ENCODE measurements at regions not wholly inside any gene's neighbourhood (a gene's known extent, or its start where the extent isn't known, plus 50 kb on each side); places are given as distances from the start of the nearest gene placed in this dataset.

DNA sequence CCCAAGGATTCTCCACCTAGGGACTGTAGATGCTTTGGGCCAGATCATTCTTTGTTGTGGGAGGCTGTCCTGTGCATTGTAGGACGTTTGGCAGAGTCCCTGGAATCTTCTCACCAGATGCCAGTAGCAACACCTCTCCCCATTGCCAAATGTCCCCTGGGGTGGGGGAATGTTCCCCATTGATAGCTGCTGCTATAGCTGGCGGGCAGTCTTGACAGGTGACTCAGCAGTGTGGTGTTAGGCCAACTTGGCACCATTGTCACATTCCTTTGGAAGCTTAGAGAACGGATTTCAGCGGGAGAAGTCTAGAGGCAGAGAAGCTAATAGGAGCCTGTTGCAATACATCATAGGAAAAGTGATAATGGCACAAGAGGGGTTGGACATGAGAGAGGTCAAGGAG is 495.7 kb upstream of the SMIM21 start:
- intact Hi-C loops (cut with micrococcal nuclease; ENCODE audit: unreplicated experiment): no loop called here
- Mint-ChIP-seq H3K4me1 (ENCODE audit: low read depth, unreplicated experiment) (peaks cover 19% of the 10 kb centered on the region), H3K27ac (ENCODE audit: unreplicated experiment) (peak overlapping the region; percentile 6), H3K4me3 (ENCODE audit: low read depth, unreplicated experiment) (no peak overlapping the region), H3K27me3 (ENCODE audit: unreplicated experiment) (no peaks in the 10 kb centered on the region), H3K9me3 (ENCODE audit: low read depth, unreplicated experiment) (peaks cover 9% of the 10 kb centered on the region), H3K36me3 (ENCODE audit: insufficient read depth, unreplicated experiment) (no peaks in the 10 kb centered on the region)
- no TSS peak for BruUV-seq (replicated peaks)
- peak; percentile 6 for DNase-seq
- CTCF ChIA-PET: interaction anchor here (0.6 kb wide), 1 partner anchor 463 kb away, joined by 3 read pairs; no protein-coding TSS in a partner anchor
- TF ChIP-seq, protein P1, sequence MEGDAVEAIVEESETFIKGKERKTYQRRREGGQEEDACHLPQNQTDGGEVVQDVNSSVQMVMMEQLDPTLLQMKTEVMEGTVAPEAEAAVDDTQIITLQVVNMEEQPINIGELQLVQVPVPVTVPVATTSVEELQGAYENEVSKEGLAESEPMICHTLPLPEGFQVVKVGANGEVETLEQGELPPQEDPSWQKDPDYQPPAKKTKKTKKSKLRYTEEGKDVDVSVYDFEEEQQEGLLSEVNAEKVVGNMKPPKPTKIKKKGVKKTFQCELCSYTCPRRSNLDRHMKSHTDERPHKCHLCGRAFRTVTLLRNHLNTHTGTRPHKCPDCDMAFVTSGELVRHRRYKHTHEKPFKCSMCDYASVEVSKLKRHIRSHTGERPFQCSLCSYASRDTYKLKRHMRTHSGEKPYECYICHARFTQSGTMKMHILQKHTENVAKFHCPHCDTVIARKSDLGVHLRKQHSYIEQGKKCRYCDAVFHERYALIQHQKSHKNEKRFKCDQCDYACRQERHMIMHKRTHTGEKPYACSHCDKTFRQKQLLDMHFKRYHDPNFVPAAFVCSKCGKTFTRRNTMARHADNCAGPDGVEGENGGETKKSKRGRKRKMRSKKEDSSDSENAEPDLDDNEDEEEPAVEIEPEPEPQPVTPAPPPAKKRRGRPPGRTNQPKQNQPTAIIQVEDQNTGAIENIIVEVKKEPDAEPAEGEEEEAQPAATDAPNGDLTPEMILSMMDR (IDR thresholded peaks at IDR 0.05; ENCODE audit: unreplicated experiment): no peak

DNA sequence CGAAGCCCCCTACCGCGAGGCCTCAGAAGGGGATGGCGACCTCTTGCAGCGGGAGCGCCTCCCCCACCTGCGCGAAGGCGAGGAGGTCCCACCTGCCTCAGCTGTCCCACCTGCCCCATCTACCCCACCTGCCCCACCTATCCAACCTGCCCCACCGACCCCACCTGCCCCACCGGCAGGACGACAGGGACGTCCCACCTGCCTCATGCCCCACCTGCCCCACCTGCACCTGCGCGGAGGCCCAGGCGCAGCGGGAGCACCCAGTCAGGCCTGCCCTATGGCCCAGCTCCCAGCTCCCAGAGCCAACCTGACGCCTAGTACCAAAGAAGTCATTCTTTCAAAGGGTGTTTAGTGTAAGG is 489.1 kb upstream of the SMIM21 start:
- H3K9me3 Mint-ChIP-seq (ENCODE audit: low read depth, unreplicated experiment): peaks cover 4% of the 10 kb centered on the region
- no peaks in the 10 kb centered on the region for H3K36me3 Mint-ChIP-seq (ENCODE audit: insufficient read depth, unreplicated experiment)
- H3K4me3 Mint-ChIP-seq (ENCODE audit: low read depth, unreplicated experiment): no peak overlapping the region
- no TSS peak for BruUV-seq (replicated peaks)
- CTCF ChIA-PET: no interaction called here
- no peaks in the 10 kb centered on the region for H3K27me3 Mint-ChIP-seq (ENCODE audit: unreplicated experiment)
- no peak for DNase-seq
- H3K4me1 Mint-ChIP-seq (ENCODE audit: low read depth, unreplicated experiment): no peaks in the 10 kb centered on the region
- H3K27ac Mint-ChIP-seq (ENCODE audit: unreplicated experiment): no peak overlapping the region
- intact Hi-C loops (cut with micrococcal nuclease; ENCODE audit: unreplicated experiment): no loop called here
- TF ChIP-seq, protein P1 (IDR thresholded peaks at IDR 0.05; ENCODE audit: unreplicated experiment): no peak

- CTCF ChIA-PET: no interaction called here
- intact Hi-C loops (cut with micrococcal nuclease; ENCODE audit: unreplicated experiment): no loop called here
- no peaks in the 10 kb centered on the region for H3K27me3 Mint-ChIP-seq (ENCODE audit: unreplicated experiment)
- no peak overlapping the region for H3K4me3 Mint-ChIP-seq (ENCODE audit: low read depth, unreplicated experiment)
- H3K9me3 Mint-ChIP-seq (ENCODE audit: low read depth, unreplicated experiment): peaks cover 4% of the 10 kb centered on the region
- H3K27ac Mint-ChIP-seq (ENCODE audit: unreplicated experiment): no peak overlapping the region
- DNase-seq: no peak
- no TSS peak for BruUV-seq (replicated peaks)
- TF ChIP-seq, protein P1 (IDR thresholded peaks at IDR 0.05; ENCODE audit: unreplicated experiment): no peak
- H3K4me1 Mint-ChIP-seq (ENCODE audit: low read depth, unreplicated experiment): no peaks in the 10 kb centered on the region
- H3K36me3 Mint-ChIP-seq (ENCODE audit: insufficient read depth, unreplicated experiment): no peaks in the 10 kb centered on the region
Measured at GRCh38 chr18:75915941-75916623, 488.6 kb upstream of the SMIM21 start.

DNA sequence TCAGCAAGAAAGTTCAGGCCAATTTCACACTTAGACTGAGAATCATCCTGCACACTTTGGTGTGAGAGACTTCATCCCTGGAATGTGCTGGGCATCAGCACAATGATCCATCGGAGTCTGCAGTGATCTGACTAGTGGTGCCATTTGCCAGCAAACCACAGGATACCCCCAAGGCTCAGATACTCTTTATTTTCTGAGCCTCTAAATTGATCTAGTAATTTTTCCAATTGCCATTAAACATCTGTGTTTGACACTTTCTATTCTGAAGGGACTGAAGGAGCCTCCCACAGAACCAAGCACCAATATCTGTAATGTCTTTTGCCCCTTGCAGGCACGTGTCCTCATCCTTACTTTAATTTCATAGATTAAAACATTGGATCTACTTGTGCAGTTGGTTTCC is 485.3 kb upstream of the SMIM21 start:
- TF ChIP-seq, protein P1 (IDR thresholded peaks at IDR 0.05; ENCODE audit: unreplicated experiment): no peak
- no peaks in the 10 kb centered on the region for H3K9me3 Mint-ChIP-seq (ENCODE audit: low read depth, unreplicated experiment)
- no peaks in the 10 kb centered on the region for H3K36me3 Mint-ChIP-seq (ENCODE audit: insufficient read depth, unreplicated experiment)
- H3K4me3 Mint-ChIP-seq (ENCODE audit: low read depth, unreplicated experiment): no peak overlapping the region
- CTCF ChIA-PET: no interaction called here
- H3K27ac Mint-ChIP-seq (ENCODE audit: unreplicated experiment): no peak overlapping the region
- no peaks in the 10 kb centered on the region for H3K27me3 Mint-ChIP-seq (ENCODE audit: unreplicated experiment)
- intact Hi-C loops (cut with micrococcal nuclease; ENCODE audit: unreplicated experiment): no loop called here
- no TSS peak for BruUV-seq (replicated peaks)
- no peaks in the 10 kb centered on the region for H3K4me1 Mint-ChIP-seq (ENCODE audit: low read depth, unreplicated experiment)
- no peak for DNase-seq

Data from Calu3 (cell line).